Esophagus squamous epithelium (tissue), 5 donors: ENCODE measurements at regions not wholly inside any gene's neighbourhood (a gene's known extent, or its start where the extent isn't known, plus 50 kb on each side); places are given as distances from the start of the nearest gene placed in this dataset.

Experiments
- DNase-seq: peaks from one replicate; lab custom pipeline; 2025; lab: John Stamatoyannopoulos, UW
- H3K27ac ChIP-seq, 4 donors: fragments of 200-600 bp; sonication (generic); one replicate each; pipeline ENCODE4 v1.5.1; 2016 to 2019; ENCODE audit warnings: mild to moderate bottlenecking in 1 of 4
- H3K27me3 ChIP-seq, 4 donors: fragments of 200-600 bp; sonication (generic); 1 replicate in 3 of 4; 2 replicates in 1 of 4; pipeline versions ENCODE4 v1.5.1 to v1.6.0; 2017 to 2021; ENCODE audit warnings: antibody characterized with exemption in 1 of 4
- H3K36me3 ChIP-seq, 3 donors: fragments of 200-600 bp; sonication (generic); one replicate each; pipeline ENCODE4 v1.5.1; 2016 to 2019
- H3K4me1 ChIP-seq, 3 donors: fragments of 200-600 bp; sonication (generic); one replicate each; pipeline ENCODE4 v1.5.1; 2017 to 2019
- H3K4me3 ChIP-seq, 4 donors: fragments of 200-600 bp; sonication (generic); 1 replicate in 3 of 4; 2 replicates in 1 of 4; pipeline ENCODE4 v1.5.1; 2016 to 2019; ENCODE audit warnings: mild to moderate bottlenecking in 2 of 4, moderate library complexity in 1 of 4
- H3K9me3 ChIP-seq, 3 donors: fragments of 200-600 bp; sonication (generic); one replicate each; pipeline ENCODE4 v1.5.1; 2016 to 2019
- CTCF ChIP-seq, 6 experiments: fragments of 450-650 bp in 4 of 6; fragments of 200-600 bp in 2 of 6; sonication (generic) in 2 of 6; IDR thresholded peaks; one replicate each; pipeline ENCODE4 v1.5.1; 2016 to 2019; ENCODE audit warnings: antibody characterized with exemption in 6 of 6, mild to moderate bottlenecking in 4 of 6, moderate library complexity in 4 of 6
- POLR2A ChIP-seq, 4 donors: fragments of 450-650 bp; IDR thresholded peaks; one replicate each; pipeline ENCODE4 v1.6.1; 2017; ENCODE audit warnings: antibody characterized with exemption in 4 of 4, mild to moderate bottlenecking in 4 of 4, moderate library complexity in 3 of 4
- whole genome bisulfite sequencing, 2 donors: methylation state at CpG; one replicate each; pipeline ENCODE4 v1.1.5; 2018; 5-methylcytosine and 5-hydroxymethylcytosine counted together
- intact Hi-C: fragments of 100-400 bp; cut with DNase I; formaldehyde crosslinking; loops from one replicate; pipeline ENCODE4 v1.15.0; 2022
- donor health status: DM: yes; HTN: yes; CAD: no.

DNA sequence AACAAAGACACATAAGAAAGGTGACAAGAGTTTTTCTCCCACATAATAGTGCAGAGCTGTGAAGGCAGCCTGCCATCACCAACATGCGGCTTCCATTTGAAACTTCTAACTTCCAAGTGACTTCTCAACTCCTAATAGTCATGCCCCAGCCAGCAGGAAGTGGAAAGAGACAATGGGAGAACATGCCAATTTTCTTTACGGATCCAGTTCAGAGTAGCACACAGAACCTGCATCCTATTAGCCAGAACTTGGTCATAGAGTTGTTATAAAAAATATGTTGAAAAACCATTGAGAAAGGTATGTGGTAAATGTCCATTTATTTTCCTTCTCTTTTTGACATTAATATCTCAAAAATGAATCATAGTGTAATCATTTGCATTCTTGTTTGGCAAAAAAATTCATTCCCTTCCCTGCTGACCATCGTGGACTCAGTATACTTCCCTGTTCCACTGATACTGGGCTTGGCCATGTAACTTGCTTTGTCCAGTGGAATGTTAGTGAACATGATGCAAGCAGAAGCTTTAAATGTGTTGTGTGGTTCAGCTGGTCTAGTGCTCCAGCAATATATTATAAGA, 197.4 kb downstream of the SEC16B start:
- no peaks in the 10 kb centered on the region for H3K27me3 ChIP-seq
- 68 to 71% methylated on average over 3 of the region's 3 CpGs for WGBS, 2 donors
- H3K36me3 ChIP-seq = no peaks in the 10 kb centered on the region
- no peak for TF ChIP-seq CTCF (IDR thresholded peaks at IDR 0.05)
- no peak for TF ChIP-seq POLR2A (IDR thresholded peaks at IDR 0.05)
- DNase-seq = no peak
- intact Hi-C loops = no loop called here
- H3K9me3 ChIP-seq = peaks cover 0 to 12% (median 10%) of the 10 kb centered on the region in 3 donors
- H3K4me1 ChIP-seq = no peaks in the 10 kb centered on the region
- no peak overlapping the region for H3K4me3 ChIP-seq
- H3K27ac ChIP-seq = no peak overlapping the region

GRCh38 chr1:177771688-177772087, 198.2 kb downstream of the SEC16B start:
- TF ChIP-seq CTCF (IDR thresholded peaks at IDR 0.05) = no peak
- no peak for TF ChIP-seq POLR2A (IDR thresholded peaks at IDR 0.05)
- intact Hi-C loops = no loop called here
- Histone ChIP-seq H3K4me3 (no peak overlapping the region), H3K27ac (no peak overlapping the region), H3K9me3 (peaks cover 0 to 12% (median 10%) of the 10 kb centered on the region in 3 donors), H3K36me3 (no peaks in the 10 kb centered on the region), H3K27me3 (no peaks in the 10 kb centered on the region), H3K4me1 (no peaks in the 10 kb centered on the region)
- WGBS, 2 donors = 64 to 75% methylated on average over 2 of the region's 2 CpGs
- no peak for DNase-seq

DNA sequence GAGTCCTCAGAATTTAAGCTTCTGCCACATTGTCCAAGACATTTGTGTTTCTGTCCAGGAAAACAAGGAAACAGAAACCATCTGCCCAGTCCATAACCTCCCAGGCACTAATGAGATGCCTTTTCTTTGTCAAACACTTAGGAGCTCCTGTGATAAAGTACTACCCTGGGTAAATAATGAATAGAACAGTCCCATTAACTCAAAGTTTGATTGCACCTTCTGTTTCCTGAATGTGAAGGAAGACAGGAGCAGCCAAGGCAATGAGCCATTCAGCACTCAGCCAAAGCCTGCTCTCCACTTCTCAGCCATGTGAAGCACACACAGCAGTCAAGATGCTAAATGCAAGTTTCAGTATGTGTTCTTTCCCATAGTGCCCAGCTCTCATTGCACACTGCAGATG, 199.8 kb downstream of the SEC16B start:
- intact Hi-C loops = no loop called here
- no peaks in the 10 kb centered on the region for H3K27me3 ChIP-seq
- no peaks in the 10 kb centered on the region for H3K36me3 ChIP-seq
- peaks cover 0 to 12% (median 10%) of the 10 kb centered on the region in 3 donors for H3K9me3 ChIP-seq
- DNase-seq = no peak
- no peak overlapping the region for H3K4me3 ChIP-seq
- H3K4me1 ChIP-seq = no peaks in the 10 kb centered on the region
- TF ChIP-seq POLR2A (IDR thresholded peaks at IDR 0.05) (no peak), CTCF (IDR thresholded peaks at IDR 0.05) (no peak)
- no peak overlapping the region for H3K27ac ChIP-seq

GRCh38 chr1:177755851-177756560, 213.9 kb downstream of the SEC16B start:
- 34 to 59% methylated on average over 7 of the region's 7 CpGs for WGBS, 2 donors
- DNase-seq = no peak
- TF ChIP-seq CTCF (IDR thresholded peaks at IDR 0.05) (no peak), POLR2A (IDR thresholded peaks at IDR 0.05) (no peak)
- H3K36me3 ChIP-seq = no peaks in the 10 kb centered on the region
- intact Hi-C loops = no loop called here
- H3K27me3 ChIP-seq = no peaks in the 10 kb centered on the region
- H3K27ac ChIP-seq = no peak overlapping the region
- H3K4me1 ChIP-seq = no peaks in the 10 kb centered on the region
- H3K9me3 ChIP-seq = peaks cover 0 to 4% (median 0%) of the 10 kb centered on the region in 3 donors
- H3K4me3 ChIP-seq = no peak overlapping the region

- Histone ChIP-seq H3K9me3 (peaks cover 0 to 4% (median 0%) of the 10 kb centered on the region in 3 donors), H3K27me3 (no peaks in the 10 kb centered on the region), H3K4me1 (no peaks in the 10 kb centered on the region), H3K27ac (no peak overlapping the region), H3K36me3 (no peaks in the 10 kb centered on the region), H3K4me3 (no peak overlapping the region)
- no peak for DNase-seq
- no peak for TF ChIP-seq POLR2A (IDR thresholded peaks at IDR 0.05)
- no peak for TF ChIP-seq CTCF (IDR thresholded peaks at IDR 0.05)
- 32 to 33% methylated on average over 2 of the region's 2 CpGs for WGBS, 2 donors
- intact Hi-C loops = no loop called here
These were observed 215.3 kb downstream of the SEC16B start for GRCh38 chr1:177754603-177755002.
